ENCODE measurements at regions not wholly inside any gene's neighbourhood (a gene's known extent, or its start where the extent isn't known, plus 50 kb on each side); places are given as distances from the start of the nearest gene placed in this dataset.

DNA sequence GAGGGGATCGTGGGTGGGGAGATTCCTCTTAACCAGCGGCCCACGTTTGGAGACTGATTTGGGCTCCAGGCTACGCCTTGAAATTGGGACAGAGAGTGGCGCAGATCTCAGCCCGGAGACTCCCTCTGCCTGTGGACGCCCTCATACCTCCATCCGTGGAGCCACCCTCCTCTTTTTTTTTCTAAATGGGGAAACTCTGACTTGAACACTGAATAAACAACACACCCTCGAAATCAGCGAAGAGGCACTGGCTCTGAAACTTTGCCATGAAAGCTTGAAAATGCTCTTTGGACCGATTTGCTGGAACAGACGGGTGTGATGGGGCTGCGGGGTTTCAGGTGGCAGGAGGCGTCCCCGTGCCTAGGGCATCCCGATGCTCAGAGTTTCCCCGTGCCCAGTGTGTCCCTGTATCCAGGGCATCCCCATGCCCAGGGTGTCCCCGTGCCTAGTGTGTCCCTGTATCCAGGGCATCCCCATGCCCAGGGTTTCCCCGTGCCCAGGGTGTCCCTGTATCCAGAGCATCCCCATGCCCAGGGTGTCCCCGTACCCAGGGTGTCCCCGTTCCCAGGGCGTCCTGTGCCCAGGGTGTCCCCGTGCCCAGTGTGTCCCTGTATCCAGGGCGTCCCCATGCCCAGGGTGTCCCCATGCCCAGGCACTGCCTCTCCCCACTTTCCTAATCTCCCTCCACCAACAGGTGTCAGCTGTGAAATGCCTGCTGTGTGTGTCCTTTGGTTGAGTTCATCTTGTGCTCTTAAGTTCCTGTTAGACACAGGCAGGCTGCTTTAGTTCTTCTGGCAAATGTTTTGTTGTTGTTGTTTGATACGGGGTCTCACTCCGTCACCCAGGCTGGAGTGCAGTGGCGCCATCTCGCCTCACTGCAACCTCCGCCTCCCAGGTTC is 187.0 kb downstream of the SEC14L1 start:
- no peak for DNase-seq
- peaks cover 0 to 5% (median 0%) of the 10 kb centered on the region in 4 experiments for H3K36me3 ChIP-seq (ENCODE audit: control insufficient read depth in 4 of 4, insufficient read depth in 4 of 4, low read length in 3 of 4)
- no peak overlapping the region for H3K27ac ChIP-seq (ENCODE audit: insufficient read depth in 1 of 2, low read depth in 1 of 2, low read length in 2 of 2, poor library complexity in 1 of 2, severe bottlenecking in 2 of 2)
- H3K9me3 ChIP-seq (ENCODE audit: control extremely low read depth in 1 of 5, control insufficient read depth in 4 of 5, insufficient read depth in 2 of 5, low read depth in 1 of 5, low read length in 4 of 5) = no peaks in the 10 kb centered on the region
- no peaks in the 10 kb centered on the region for H3K27me3 ChIP-seq (replicated peaks in 2 of 5; ENCODE audit: control insufficient read depth in 4 of 5, insufficient read depth in 5 of 5, low read length in 4 of 5)
- CTCF ChIA-PET = interaction anchor here (0.9 to 1.2 kb wide), 3 partner anchors 46 to 102 kb away, joined by 3 to 5 read pairs (median 4); no protein-coding TSS in a partner anchor
- H3K4me1 ChIP-seq (ENCODE audit: control extremely low read depth in 1 of 4, control insufficient read depth in 4 of 4, insufficient read depth in 4 of 4, low read length in 3 of 4) = peaks cover 3 to 76% (median 25%) of the 10 kb centered on the region in 4 experiments
- WGBS (ENCODE audit: insufficient coverage) = 99% methylated on average over 29 of the region's 29 CpGs
- no peak overlapping the region for H3K4me3 ChIP-seq (ENCODE audit: control insufficient read depth in 1 of 7, extremely low read depth in 1 of 7, insufficient read depth in 4 of 7, low read depth in 2 of 7, low read length in 6 of 7)
- POLR2A ChIA-PET = no interaction called here

DNA sequence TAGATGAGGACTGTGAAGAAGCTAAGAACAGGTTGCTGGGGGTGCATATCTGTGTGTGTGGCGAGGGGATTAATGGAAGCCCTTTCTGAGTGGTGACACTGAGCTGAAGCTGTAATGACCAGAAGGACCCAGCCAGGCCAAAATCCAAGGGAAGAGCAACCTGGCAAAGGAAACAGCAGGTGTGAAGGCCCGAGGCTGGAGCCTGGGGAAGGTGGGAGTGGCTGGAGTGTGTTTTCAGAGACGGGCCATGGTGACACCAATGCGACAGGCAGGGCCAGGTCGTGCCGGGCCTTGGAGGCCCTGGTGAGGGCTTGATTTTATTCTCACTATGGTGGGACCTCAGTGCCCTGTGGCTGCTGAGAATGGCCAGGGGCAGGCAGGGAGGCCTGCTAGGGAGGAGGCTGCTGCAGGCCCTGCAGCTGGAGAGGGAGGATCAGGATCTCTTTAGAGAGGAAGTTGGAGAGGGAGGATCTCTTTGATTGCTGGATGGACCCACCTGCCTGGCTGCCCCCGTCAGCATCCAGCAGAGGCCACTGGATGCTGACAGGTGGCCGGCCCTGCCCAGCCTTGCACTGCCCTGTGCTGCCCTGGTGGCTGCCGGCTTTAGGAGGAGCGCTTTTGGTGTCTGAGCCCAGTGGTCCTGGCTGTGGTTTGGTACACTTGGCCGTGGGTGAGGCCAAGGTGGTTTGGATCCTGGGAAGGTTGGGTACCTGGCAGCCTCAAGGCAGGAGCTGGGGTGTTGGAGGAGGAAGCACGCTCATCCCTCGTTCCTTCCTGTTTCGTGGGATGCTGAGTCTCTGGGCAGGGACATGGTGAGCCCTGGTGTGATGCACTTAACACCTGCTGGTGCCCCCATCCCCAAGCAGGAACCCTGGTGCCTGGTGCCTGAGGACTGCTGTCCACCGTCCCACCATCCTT is 188.3 kb downstream of the SEC14L1 start:
- peaks cover 0 to 5% (median 0%) of the 10 kb centered on the region in 4 experiments for H3K36me3 ChIP-seq (ENCODE audit: control insufficient read depth in 4 of 4, insufficient read depth in 4 of 4, low read length in 3 of 4)
- H3K4me1 ChIP-seq (ENCODE audit: control extremely low read depth in 1 of 4, control insufficient read depth in 4 of 4, insufficient read depth in 4 of 4, low read length in 3 of 4) = peaks cover 3 to 74% (median 23%) of the 10 kb centered on the region in 4 experiments
- ChIA-PET CTCF (interaction anchor here (1.1 to 5.7 kb wide), 6 partner anchors 45 to 166 kb away, joined by 4 to 36 read pairs (median 26); no protein-coding TSS in a partner anchor), POLR2A (interaction anchor here (0.9 kb wide), 1 partner anchor 44 kb away, joined by 4 read pairs; no protein-coding TSS in a partner anchor)
- DNase-seq = no peak
- H3K9me3 ChIP-seq (ENCODE audit: control extremely low read depth in 1 of 5, control insufficient read depth in 4 of 5, insufficient read depth in 2 of 5, low read depth in 1 of 5, low read length in 4 of 5) = no peaks in the 10 kb centered on the region
- 91% methylated on average over 11 of the region's 15 CpGs for WGBS (ENCODE audit: insufficient coverage)
- no peak overlapping the region for H3K27ac ChIP-seq (ENCODE audit: insufficient read depth in 1 of 2, low read depth in 1 of 2, low read length in 2 of 2, poor library complexity in 1 of 2, severe bottlenecking in 2 of 2)
- no peaks in the 10 kb centered on the region for H3K27me3 ChIP-seq (replicated peaks in 2 of 5; ENCODE audit: control insufficient read depth in 4 of 5, insufficient read depth in 5 of 5, low read length in 4 of 5)
- no peak overlapping the region for H3K4me3 ChIP-seq (ENCODE audit: control insufficient read depth in 1 of 7, extremely low read depth in 1 of 7, insufficient read depth in 4 of 7, low read depth in 2 of 7, low read length in 6 of 7)

DNA sequence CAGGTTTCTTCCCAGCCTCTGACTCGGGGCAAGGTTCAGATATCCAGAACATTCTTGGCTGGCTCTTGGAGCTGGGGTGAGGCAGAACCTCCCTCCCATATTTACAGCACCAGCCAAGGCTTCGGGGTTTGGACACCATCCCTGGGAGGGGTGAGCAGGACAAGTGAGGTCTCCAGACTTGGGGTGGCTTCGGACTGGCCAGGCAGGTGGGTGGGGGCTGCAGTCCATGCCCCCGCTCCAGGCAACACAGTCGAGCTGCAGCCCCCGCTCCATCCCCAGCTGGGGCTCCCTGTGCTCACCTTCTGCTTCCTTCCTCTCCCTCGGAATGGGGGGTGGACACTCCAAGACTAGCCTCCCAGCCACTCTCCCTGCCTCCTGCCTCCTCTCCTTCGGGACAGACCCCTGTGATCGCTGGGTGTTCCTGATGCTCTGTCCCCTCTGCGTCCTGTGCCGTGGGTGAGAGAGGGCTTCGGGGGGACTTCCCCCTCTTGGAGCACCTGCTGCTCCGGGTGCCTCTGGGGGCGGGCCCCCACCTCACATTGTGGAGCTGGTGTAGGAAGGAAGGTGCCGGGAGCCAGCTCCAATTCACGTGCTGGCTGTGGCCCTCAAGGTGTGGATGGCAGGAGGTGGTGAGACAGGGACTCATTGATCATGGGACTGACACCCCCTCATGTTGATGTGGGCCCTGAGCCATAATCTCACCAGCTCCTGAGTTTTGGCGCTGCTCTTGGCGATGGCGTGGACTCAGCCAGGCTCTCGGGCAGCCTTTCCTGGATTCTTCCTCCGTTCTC is 189.2 kb downstream of the SEC14L1 start:
- Histone ChIP-seq H3K9me3 (ENCODE audit: control extremely low read depth in 1 of 5, control insufficient read depth in 4 of 5, insufficient read depth in 2 of 5, low read depth in 1 of 5, low read length in 4 of 5) (no peaks in the 10 kb centered on the region), H3K27me3 (replicated peaks in 2 of 5; ENCODE audit: control insufficient read depth in 4 of 5, insufficient read depth in 5 of 5, low read length in 4 of 5) (no peaks in the 10 kb centered on the region), H3K4me1 (ENCODE audit: control extremely low read depth in 1 of 4, control insufficient read depth in 4 of 4, insufficient read depth in 4 of 4, low read length in 3 of 4) (peaks cover 3 to 71% (median 23%) of the 10 kb centered on the region in 4 experiments), H3K36me3 (ENCODE audit: control insufficient read depth in 4 of 4, insufficient read depth in 4 of 4, low read length in 3 of 4) (peaks cover 0 to 5% (median 0%) of the 10 kb centered on the region in 4 experiments), H3K27ac (ENCODE audit: insufficient read depth in 1 of 2, low read depth in 1 of 2, low read length in 2 of 2, poor library complexity in 1 of 2, severe bottlenecking in 2 of 2) (no peak overlapping the region), H3K4me3 (ENCODE audit: control insufficient read depth in 1 of 7, extremely low read depth in 1 of 7, insufficient read depth in 4 of 7, low read depth in 2 of 7, low read length in 6 of 7) (no peak overlapping the region)
- CTCF ChIA-PET = interaction anchor here (0.8 to 5.7 kb wide), 16 partner anchors 11 to 167 kb away, joined by 3 to 36 read pairs (median 6); no protein-coding TSS in a partner anchor
- no peak for DNase-seq
- 94% methylated on average over 19 of the region's 21 CpGs for whole genome bisulfite sequencing (ENCODE audit: insufficient coverage)
- POLR2A ChIA-PET = no interaction called here

DNA sequence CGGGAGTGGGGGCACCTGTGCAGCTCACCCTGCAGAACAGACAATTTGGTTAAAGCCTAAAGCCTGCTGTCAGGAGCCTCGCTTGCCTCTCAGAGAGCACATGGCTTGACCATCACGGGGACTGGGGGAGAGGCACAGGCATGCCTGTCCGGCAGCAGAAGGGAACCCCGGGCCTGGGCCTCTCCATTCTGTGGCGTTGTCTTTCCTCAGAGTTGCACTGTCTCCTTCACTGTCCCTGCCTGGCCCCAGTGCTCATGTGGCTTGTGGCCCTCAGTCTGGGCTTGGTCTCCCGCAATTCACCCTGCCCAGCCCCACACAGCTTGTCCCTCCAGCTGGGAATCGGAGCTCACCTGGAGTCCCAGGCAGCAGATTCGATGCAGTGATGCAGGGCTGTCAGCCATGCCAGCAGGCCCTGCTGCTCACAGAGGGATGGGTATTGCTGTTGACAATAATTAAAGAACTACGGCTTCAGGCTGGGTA is 189.9 kb downstream of the SEC14L1 start:
- POLR2A ChIA-PET = no interaction called here

DNA sequence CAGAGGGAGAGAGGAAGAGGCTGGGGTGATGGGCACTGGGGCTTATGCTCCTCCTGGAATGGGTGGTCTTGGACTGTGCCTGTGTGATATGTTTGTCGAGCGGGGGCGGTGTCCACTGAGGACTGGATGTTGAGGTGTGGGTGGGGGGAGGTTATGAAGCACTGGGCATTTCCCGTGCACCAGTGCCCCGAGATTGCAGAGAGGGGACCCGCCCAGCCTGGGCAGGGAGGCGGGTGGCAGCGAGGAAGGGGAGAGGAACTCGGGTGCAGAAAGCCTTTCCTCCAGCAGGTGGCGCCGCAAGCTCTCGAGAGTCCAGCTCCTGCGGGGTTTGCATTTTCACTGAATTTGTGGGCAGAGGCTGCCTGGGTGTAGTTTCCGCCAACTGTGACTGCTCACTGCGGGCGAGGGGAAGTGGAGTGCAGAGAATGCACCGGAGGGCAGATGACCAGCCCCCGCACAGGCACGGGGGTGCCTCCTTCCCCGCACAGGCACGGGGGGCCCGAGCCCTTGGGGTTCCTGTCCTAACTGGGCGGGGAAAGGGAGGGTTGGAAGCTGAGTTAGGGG is 190.6 kb downstream of the SEC14L1 start:
- H3K36me3 ChIP-seq (ENCODE audit: control insufficient read depth in 4 of 4, insufficient read depth in 4 of 4, low read length in 3 of 4) = peaks cover 0 to 2% (median 0%) of the 10 kb centered on the region in 4 experiments
- CTCF ChIA-PET = interaction anchor here (0.7 to 5.7 kb wide), 24 partner anchors 9 to 191 kb away, joined by 3 to 36 read pairs (median 5); no protein-coding TSS in a partner anchor
- no peak overlapping the region for H3K27ac ChIP-seq (ENCODE audit: insufficient read depth in 1 of 2, low read depth in 1 of 2, low read length in 2 of 2, poor library complexity in 1 of 2, severe bottlenecking in 2 of 2)
- peaks cover 3 to 57% (median 23%) of the 10 kb centered on the region in 4 experiments for H3K4me1 ChIP-seq (ENCODE audit: control extremely low read depth in 1 of 4, control insufficient read depth in 4 of 4, insufficient read depth in 4 of 4, low read length in 3 of 4)
- no peaks in the 10 kb centered on the region for H3K27me3 ChIP-seq (replicated peaks in 2 of 5; ENCODE audit: control insufficient read depth in 4 of 5, insufficient read depth in 5 of 5, low read length in 4 of 5)
- H3K4me3 ChIP-seq (ENCODE audit: control insufficient read depth in 1 of 7, extremely low read depth in 1 of 7, insufficient read depth in 4 of 7, low read depth in 2 of 7, low read length in 6 of 7) = peak overlapping the region in 5 of 7 experiments; percentile 27 to 69 (median 54)
- peak; percentile 88 to 95 (median 94) for DNase-seq
- WGBS (ENCODE audit: insufficient coverage) = 7% methylated on average over 12 of the region's 23 CpGs
- POLR2A ChIA-PET = interaction anchor here (1.1 kb wide), 1 partner anchor 43 kb away, joined by 4 read pairs; no protein-coding TSS in a partner anchor
- H3K9me3 ChIP-seq (ENCODE audit: control extremely low read depth in 1 of 5, control insufficient read depth in 4 of 5, insufficient read depth in 2 of 5, low read depth in 1 of 5, low read length in 4 of 5) = no peaks in the 10 kb centered on the region

More for the DNA sequence above, 189.9 kb downstream of the SEC14L1 start:
- Histone ChIP-seq H3K27me3 (replicated peaks in 2 of 5; ENCODE audit: control insufficient read depth in 4 of 5, insufficient read depth in 5 of 5, low read length in 4 of 5) (no peaks in the 10 kb centered on the region), H3K9me3 (ENCODE audit: control extremely low read depth in 1 of 5, control insufficient read depth in 4 of 5, insufficient read depth in 2 of 5, low read depth in 1 of 5, low read length in 4 of 5) (no peaks in the 10 kb centered on the region), H3K4me3 (ENCODE audit: control insufficient read depth in 1 of 7, extremely low read depth in 1 of 7, insufficient read depth in 4 of 7, low read depth in 2 of 7, low read length in 6 of 7) (no peak overlapping the region), H3K4me1 (ENCODE audit: control extremely low read depth in 1 of 4, control insufficient read depth in 4 of 4, insufficient read depth in 4 of 4, low read length in 3 of 4) (peaks cover 3 to 64% (median 23%) of the 10 kb centered on the region in 4 experiments), H3K27ac (ENCODE audit: insufficient read depth in 1 of 2, low read depth in 1 of 2, low read length in 2 of 2, poor library complexity in 1 of 2, severe bottlenecking in 2 of 2) (no peak overlapping the region), H3K36me3 (ENCODE audit: control insufficient read depth in 4 of 4, insufficient read depth in 4 of 4, low read length in 3 of 4) (peaks cover 0 to 5% (median 0%) of the 10 kb centered on the region in 4 experiments)
- no peak for DNase-seq
- CTCF ChIA-PET = interaction anchor here (0.6 to 5.7 kb wide), 17 partner anchors 10 to 166 kb away, joined by 3 to 36 read pairs (median 5); no protein-coding TSS in a partner anchor
- 84% methylated on average over 9 of the region's 10 CpGs for WGBS (ENCODE audit: insufficient coverage)
